ENCODE measurements at regions not wholly inside any gene's neighbourhood (a gene's known extent, or its start where the extent isn't known, plus 50 kb on each side); places are given as distances from the start of the nearest gene placed in this dataset.

DNA sequence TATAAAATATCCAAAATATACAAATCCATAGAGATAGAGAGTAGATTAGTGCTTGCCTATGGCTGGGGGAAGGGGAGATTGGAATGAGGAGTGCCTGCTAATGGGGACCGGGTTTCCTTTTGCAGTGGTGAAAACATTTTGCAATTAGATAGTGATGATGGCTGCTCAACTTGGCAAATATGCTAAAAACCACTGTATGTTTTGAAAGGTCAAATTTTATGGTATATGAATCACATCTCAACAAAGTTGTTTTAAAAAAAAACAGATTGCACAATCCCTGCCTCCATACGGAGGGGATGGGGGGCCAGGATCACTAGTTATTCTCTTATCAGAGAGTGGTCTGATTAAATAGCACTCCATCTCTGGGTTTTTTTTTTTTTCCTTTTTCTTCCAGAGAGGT, 76.9 kb upstream of the RIPOR2 start:
- no peak for DNase-seq (ENCODE audit: low spot score)

DNA sequence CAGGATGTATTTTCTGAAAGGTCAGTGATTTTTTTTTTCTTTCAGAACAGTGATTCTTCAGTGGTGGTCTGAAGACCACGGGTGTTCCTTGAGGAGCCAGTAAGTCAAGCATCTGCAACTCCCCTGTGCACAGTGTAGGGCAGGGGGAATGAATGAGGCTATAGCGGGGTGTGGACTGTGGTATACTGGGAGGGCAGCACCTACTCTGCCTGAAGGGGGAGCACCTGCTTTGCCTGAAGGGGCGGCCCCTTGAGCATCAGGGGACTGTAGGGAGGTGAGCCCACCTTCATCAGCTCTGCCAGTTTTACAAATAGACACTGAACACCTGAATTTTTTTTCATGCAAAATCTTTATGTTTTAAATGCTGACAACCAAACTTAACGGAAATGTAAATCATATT, 77.5 kb upstream of the RIPOR2 start:
- DNase-seq (ENCODE audit: low spot score): no peak

DNA sequence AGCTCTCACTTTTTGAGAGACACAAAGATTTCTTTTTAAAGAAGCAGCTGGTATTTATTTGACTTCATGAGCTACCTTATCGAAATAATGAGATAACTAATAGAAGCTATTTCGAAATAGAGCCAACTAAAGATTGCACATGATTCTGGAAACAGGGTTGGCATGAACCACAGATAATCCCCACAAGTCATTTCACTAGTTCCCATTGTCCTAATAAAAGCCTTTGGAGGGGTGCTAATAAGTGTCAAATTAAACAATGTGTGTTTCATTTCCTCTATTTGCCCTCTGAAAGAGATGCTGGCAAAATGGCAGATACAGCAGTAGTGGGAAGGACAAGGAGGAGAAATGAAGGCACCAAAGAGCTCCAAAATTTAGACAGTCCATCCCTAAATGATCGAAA, 78.6 kb upstream of the RIPOR2 start:
- no peak for DNase-seq (ENCODE audit: low spot score)

DNA sequence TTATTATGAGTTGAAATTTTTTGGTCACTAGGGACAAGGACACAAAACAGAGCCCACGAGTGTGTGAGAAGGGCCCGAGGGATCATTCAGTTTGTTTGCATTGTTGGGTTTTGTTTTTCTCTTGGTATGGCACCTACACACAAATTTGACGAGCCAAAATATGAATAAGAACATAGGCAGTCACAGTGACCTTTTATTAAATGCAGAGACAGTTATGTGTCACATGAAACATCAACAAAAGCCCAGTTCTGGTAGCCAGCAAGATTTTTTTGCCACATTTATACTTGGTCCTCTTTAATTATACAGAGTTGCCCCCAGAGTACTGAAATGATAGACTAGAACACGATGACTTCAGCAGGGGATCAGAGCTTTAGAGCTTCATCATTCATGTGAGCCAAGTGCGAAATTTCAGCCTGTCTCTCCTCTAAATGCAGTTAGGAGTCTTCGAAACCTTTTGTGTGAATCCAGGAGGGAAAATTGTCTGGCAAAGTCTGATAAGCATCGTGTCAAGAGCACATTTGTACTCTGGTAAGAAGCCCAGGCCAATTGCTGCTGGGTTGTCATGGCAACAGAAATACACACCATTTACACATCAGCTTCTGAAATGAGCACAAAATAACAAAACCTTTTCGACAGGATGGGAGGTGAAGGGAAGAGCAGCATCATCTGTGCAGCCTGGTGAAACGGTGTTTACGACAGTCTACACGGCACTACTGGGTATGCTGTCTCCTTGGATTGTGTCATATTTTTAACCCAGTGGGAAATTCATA, 79.2 kb upstream of the RIPOR2 start:
- DNase-seq (ENCODE audit: low spot score): no peak

DNA sequence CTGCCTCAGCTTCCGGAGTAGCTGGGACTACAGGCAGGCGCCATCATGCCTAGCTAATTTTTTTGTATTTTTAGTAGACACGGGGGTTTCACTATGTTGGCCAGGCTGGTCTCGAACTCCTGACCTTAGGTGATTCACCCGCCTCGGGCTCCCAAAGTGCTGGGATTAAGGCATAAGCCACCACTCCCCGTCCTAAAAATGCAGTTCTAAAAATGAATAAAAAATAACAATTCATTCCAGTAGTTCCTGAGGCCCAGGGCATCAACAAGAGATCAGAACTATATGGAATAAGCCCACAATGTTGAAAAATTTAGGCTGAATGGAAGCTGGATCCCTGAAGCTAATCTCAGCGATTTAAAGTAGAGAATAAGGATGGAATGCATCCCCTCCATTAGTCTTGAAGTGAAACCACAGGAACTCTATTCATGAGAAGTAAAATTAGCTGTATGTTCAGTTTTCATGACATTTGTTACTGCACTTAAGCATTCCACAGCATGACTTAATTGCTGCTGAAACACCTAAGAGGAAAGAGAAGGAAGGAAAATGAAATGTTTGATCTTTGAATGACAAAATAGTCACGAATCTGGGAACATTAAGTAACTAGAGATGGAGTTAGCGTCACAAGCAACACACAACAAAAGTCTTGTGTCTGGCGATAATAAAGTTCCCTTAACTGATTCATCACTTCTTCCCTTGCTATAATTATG, 80.4 kb upstream of the RIPOR2 start:
- no peak for DNase-seq (ENCODE audit: low spot score)

DNA sequence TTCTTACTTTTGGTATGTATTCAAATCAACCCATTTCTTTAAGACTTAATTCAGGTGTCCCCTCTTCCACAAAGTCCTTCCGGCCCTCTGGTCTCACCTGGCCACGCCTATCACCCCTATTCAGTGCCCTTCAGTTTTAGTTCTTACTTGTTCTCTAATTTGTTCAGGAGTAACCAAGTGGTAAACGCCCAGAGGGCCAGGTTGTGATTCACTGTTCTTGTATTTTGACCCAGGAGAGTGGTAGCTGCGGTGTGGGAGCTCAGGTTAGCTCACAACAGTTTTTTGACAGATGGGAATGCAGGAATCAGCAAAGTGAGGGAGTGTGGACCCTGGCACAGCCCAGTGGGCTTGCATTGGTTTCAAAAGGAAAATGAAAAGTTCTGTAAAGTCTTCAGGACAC, 81.7 kb upstream of the RIPOR2 start:
- no peak for DNase-seq (ENCODE audit: low spot score)

DNA sequence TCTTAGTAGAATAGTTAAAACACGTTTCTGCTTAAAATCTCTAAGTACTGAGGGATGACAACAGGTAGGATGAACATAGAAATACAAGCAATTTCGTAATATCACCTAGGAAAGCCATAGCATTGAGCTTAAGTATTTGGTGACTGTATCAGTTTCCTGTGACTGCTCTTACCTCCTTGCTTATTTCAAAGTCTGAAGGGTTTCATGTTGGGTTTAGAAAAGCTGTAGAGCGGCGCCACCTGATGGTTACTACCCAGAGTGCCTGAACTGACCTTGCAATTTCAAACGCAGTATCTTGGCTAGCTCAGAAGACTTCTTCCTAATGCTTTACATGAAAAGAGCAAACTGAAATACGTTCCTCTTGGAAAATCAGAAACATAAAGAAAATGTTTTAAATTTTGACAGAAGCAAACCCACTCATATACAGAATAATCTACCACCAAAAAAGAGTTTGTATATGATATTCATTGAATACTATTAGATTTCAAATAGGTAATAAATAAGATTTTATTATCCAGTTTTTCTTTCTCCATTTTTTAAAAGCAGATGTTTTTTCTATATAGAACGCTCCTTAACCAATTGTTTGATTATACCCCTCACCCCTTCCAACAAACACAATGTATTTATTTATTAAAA, 82.3 kb upstream of the RIPOR2 start:
- peak; percentile 31 for DNase-seq (ENCODE audit: low spot score)

DNA sequence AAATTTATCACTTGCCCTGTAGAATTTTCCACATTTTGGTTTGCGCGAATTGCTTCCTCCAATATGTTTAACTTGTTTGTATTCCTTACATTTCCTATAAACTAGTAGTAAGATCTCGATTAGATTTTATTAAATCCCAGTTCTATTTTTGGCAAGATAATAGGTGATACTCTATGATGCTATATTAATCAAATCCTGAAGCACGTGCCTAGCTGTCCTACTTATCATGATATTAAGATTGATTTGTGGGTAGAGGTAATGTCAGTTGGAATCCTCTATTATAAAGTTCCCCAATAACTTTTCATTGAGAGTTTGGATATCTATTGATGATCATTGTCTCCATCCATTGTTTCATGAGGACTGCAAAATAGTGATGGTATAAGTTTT, 82.8 kb upstream of the RIPOR2 start:
- DNase-seq (ENCODE audit: low spot score): no peak

DNA sequence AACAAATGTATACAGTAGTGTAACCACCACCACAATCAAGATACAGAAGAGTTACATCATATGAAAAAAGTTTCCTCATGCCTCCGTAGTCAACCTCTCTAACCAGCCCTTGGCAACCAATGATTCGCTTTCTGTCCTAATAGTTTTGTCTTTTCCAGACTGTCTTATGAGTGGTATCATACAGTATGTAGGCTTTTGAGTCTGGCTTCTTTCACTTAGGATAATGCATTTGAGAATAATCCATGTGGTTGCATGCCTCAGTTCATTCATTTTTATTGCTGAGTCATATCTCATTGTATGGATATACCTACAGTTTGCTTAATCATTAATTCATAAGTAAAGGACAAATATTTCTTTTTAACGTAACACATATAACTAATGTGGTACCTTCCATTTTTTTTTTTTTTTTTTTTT, 86.4 kb upstream of the RIPOR2 start:
- no peak for DNase-seq (ENCODE audit: low spot score)

DNA sequence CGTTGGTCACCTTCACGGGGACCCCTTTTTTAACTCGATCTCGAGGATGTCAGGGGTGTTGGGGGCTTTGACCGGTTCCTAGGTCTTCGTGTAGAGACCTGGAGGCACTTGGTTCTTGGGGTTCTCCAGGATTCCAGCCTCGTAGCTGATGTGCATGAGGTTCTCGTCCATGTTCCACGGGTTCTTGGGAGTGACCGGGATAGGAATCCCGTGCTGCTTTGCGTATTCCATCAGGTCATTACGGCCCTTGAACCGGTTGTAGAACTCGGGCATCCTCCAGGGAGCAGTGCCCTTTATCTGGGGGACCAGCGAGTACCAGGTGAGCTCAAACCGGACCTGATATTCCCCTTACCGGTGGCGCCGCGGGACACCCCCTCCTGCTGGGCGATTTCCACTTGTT, 88.0 kb upstream of the RIPOR2 start:
- DNase-seq (ENCODE audit: low spot score): no peak

DNA sequence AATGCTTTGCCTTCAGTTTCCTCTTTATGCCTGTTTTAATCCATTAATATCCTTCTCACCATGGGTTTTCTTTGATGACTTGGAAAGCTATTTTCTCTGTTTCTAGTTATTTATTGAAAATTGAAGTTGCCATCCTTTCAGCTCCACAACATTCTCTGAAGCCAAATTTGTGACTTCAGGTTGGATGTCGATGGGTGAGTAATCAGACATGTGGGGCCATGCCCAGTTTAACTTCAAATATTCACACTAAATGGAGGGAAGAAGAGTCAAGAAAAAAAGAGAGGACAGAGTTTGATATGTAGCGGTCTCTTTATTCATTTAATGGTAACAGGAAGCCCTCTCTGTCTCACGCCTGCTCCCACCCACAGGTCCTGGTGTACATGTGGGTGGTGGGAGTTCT, 89.1 kb upstream of the RIPOR2 start:
- no peak for DNase-seq (ENCODE audit: low spot score)

DNA sequence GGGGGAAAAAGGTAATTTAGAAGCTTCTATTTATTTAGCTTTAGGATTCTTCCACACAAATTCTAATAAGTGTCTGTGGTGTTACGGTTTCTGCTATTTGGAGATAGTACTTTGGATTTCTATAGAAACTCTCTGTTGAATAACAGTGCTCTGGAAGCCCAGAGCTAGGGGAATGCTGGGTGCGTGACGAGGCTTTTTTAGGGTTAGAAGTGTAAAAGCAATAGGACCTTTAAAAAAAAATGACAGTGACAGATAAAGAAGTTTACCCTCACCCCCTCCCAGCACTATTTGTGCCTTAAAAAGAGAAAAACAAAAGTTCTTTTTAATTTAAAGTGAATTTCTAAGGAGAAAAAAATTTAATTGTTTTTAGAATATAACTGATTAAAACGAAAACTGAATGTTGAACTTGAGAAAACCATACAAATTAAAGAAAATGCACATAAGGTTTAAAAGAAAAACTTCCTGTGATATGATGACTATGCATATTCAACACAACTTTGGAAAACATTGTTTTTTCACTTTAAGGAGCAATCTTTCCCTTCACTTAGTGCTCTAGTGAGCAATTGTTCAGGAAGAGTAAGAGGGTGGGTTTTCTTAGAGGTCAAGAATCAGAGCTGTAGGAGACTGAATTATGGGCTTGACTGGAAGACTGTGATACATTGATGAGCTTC, 89.6 kb upstream of the RIPOR2 start:
- DNase-seq (ENCODE audit: low spot score): no peak

DNA sequence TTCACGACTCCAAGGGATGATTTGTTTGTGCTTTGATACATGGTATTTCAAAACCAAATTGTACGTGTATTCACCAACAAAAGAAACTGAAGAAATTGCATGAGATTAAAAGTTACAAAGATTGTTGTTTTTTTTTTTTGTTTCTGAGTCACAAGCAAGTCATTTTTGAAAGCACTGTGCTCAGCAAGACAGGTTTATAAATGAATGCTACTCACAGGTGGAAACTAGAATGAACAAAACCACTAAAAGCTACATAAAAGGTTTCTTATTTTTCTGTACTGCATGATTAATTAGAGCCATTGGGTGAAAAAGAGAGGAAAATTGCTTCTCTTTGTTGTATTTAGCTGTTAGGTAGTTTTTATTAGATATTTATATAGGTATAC, 90.2 kb upstream of the RIPOR2 start:
- no peak for DNase-seq (ENCODE audit: low spot score)

DNA sequence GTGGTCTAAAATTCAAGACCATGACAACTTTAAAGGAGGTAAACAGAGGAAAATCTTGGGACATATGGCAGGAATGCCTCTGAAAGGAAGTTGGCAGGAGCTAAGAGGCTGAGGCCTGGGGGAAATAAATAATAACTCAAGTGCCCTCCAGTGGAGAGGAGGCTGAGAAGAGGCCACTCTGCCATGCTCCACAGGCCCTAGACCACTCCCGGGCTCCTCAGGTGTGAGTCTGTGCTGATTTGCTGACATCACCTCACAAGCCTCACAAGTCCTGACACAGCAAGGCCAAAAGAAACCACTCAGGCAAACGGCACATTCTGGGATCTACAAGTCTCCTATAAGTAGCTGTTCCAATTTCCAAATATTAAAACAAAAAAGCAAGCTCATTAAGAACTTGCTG, 91.0 kb upstream of the RIPOR2 start:
- DNase-seq (ENCODE audit: low spot score): no peak

DNA sequence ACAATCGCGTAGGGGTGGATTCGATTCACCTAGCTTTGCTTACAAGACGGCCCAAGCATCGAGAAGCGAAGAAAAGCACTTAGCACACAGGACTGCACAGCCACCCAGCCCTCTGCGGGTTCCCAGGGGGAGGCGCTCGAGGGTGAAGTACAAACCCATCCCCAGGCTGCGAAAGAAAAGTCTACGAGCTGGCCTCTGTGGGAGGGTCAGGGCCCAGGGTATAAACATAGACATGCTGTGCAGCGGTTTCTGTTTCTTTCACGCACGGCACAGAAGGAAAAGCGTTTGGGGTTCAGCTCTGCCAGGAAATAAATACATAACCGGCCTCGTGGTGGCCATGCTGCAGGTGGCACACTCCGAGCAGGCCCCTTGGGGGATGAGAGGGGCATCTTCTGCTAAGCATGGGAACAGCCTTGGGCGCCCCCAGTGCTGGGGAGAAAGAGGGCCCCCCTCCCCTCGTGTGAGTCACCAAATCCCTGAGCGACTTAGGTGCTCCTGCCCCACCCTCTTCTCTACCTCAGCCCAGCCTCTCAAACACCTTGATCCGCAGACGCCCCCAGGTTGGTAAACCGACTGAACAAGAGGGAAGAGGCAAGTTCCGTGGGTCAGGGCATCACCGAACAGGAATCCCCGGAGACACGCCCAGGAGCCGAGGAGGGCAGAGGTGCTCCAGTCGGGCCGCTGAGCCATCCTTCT, 91.6 kb upstream of the RIPOR2 start:
- no peak for DNase-seq (ENCODE audit: low spot score)

DNA sequence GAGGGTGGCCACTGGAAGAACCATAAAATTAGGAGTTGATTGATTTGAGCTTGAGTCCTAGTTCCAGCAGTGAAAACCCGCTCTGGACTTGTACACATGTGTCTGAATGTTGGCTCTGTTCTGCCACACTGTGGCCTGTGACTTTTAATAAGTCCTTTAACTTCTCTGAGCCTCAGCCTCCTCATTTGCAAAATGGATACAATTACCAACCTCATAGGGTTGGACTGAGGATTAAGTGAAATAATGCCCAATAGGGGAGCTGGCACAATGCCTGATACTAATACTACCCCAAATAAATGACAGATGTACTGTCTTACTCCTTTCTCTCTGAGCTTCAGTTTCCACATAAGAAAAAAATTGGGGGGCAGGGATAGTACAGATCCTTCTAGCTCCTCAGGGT, 92.6 kb upstream of the RIPOR2 start:
- no peak for DNase-seq (ENCODE audit: low spot score)

DNA sequence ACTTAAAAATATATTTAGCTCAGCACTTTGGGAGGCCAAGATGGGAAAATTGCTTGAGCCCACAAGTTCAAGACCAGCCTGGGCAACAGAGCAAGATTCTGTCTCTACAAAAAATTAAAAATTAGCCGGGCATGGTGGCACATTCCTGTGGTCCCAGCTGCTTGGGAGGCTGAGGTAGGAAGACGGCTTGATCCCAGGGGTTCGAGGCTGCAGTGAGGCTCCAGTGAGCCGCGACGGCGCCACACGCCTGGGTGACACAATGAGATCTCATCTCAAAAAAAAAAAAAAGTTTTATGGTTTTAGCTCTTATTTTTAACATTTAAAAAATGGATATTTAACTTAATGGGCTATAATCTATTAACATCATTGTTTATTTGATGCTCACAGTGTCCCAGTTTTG, 97.2 kb upstream of the RIPOR2 start:
- DNase-seq (ENCODE audit: low spot score): no peak

DNA sequence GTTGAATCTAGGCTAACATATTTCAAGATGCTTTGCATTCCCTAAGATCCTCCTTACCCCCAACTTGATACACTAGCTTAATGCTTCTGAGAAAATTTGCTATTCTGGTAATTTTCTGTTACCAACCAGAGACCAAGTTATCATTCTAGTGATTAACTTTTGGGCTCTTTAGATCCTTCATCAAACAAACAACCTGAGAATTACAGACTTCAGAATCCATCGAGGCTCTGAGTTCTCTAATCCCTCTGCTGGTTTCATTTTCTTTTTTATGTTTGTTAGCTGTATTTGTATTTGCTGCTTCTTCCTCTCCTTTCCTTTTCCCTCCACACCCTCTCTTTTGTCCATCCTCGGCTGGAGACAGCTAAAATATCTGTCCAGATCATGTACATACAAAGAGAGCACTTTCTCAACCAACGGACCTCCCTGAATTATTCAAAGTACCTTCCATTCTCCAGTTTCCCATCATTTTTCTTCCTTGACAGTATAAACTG, 98.7 kb upstream of the RIPOR2 start:
- no peak for DNase-seq (ENCODE audit: low spot score)

DNA sequence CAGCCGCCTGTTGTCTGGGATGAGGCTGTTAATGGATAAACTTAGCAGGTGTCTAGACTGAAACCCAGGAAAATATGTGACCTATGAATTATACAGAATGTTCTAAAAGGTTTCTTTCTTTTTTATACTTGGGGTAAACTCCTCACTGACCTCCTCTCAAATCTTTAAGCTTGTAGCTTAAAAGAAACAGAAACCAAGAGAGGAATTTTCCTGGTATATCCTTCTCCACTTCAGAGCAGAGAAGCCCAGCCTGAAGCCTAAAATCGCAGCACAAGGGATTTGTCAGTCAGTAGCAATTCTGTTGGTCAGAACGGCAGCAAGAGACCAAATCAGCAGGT, 99.4 kb upstream of the RIPOR2 start:
- DNase-seq (ENCODE audit: low spot score): no peak

DNA sequence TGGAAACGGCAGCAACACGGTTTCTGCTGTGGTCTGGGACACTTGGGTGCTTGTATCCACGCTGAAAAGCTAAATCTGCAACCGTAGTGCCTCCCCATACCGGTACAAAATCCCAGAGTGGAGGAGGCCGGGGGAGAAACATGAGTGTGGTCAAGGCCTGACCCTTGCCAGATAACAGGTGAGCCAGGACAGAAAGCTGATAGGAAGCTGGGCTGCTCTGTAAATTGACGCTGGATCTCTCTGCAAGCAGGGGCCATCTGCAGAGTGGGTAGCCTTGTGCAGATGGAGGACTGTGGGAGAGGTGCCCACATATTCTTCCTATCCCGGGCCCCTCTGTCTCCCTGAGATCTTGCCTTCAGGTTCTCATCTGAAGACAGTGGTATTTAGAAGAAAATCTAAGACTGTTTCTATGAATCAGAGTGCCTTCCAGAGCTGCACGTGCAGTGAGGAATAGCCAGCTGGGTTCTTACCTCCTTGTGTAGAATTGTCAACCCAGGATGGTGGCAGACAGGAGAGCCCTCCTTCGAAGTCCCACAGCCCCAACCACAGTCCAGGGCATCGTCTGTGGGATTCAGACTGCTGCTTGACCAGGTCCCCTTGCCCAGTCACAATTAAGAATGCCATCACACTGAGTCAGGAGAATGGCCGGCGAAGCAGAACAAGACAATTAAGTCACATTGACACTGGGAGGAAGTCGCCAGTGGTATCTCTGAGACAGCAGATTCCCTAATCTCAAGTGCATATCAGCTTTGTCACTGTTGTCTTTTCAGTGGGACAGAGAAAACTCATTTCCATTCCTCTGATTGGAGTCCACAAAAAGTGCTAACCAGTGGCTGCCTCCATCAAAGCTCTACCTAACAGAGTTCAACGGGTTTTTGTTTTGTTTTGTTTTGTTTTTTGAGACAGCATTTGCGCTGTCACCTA, 100.0 kb upstream of the RIPOR2 start:
- no peak for DNase-seq (ENCODE audit: low spot score)

DNA sequence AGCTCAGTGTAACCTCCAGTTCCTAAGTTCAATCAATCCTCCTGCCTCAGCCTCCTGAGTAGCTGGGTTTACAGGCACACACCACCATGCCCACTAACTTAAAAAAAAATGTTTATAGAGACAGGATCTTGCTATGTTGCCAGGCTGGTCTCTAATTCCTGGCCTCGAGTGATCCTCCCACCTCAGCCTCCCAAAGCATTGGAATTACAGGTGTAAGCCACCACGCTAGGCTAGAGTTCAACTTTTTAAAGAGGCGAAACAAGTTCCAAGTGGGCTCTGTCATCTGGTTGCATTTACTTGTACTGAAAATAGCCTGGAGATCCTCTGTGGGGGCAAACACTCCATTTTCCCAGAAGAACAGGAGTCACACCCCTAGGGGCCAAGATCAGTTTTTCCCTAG, 100.7 kb upstream of the RIPOR2 start:
- DNase-seq (ENCODE audit: low spot score): no peak

Data from cerebellar cortex (tissue), 1 donor.